HG03025 (cell line): ENCODE measurements at regions not wholly inside any gene's neighbourhood (a gene's known extent, or its start where the extent isn't known, plus 50 kb on each side); places are given as distances from the start of the nearest gene placed in this dataset.
"Not testable (repeated sequence)": the region's sequence is repeated elsewhere in the genome, so short reads cannot be mapped to it uniquely, and the experiment has no call there.

ENCODE experiments used
- ATAC-seq: cut with Tn5 transposase; IDR thresholded peaks from one replicate; pipeline ENCODE4 v1.9.1; 2021; ENCODE audit warnings: mild to moderate bottlenecking, moderate library complexity; ENCODE audit not compliant: unreplicated experiment, low FRiP score

- not testable (repeated sequence) for ATAC-seq
Observed at GRCh38 chr2:87629491-87630458, 118.1 kb upstream of the PLGLB2 start.

- not testable (repeated sequence) for ATAC-seq
Observed at GRCh38 chr2:87630892-87631291, 117.0 kb upstream of the PLGLB2 start.

GRCh38 chr2:87631402-87631801 lies 116.5 kb upstream of the PLGLB2 start:
- not testable (repeated sequence) for ATAC-seq

GRCh38 chr2:87633287-87633963 lies 114.5 kb upstream of the PLGLB2 start:
- not testable (repeated sequence) for ATAC-seq

- ATAC-seq = not testable (repeated sequence)
Observed at GRCh38 chr2:87634106-87634505, 113.8 kb upstream of the PLGLB2 start.

- ATAC-seq = not testable (repeated sequence)
Observed at GRCh38 chr2:87634971-87635650, 112.8 kb upstream of the PLGLB2 start.

GRCh38 chr2:87636246-87636645 lies 111.6 kb upstream of the PLGLB2 start:
- ATAC-seq = not testable (repeated sequence)

- not testable (repeated sequence) for ATAC-seq
Observed at GRCh38 chr2:87636735-87637134, 111.2 kb upstream of the PLGLB2 start.

GRCh38 chr2:87637249-87637990 lies 110.5 kb upstream of the PLGLB2 start:
- ATAC-seq = not testable (repeated sequence)

- ATAC-seq = not testable (repeated sequence)
Observed at GRCh38 chr2:87638114-87638807, 109.6 kb upstream of the PLGLB2 start.

- not testable (repeated sequence) for ATAC-seq
Observed at GRCh38 chr2:87638872-87639271, 109.0 kb upstream of the PLGLB2 start.

- ATAC-seq = not testable (repeated sequence)
Observed at GRCh38 chr2:87639801-87640440, 108.0 kb upstream of the PLGLB2 start.

GRCh38 chr2:87640961-87641563 lies 106.8 kb upstream of the PLGLB2 start:
- ATAC-seq = not testable (repeated sequence)

GRCh38 chr2:87643165-87643564 lies 104.7 kb upstream of the PLGLB2 start:
- not testable (repeated sequence) for ATAC-seq

- not testable (repeated sequence) for ATAC-seq
Observed at GRCh38 chr2:87647737-87648498, 100.0 kb upstream of the PLGLB2 start.

GRCh38 chr2:87648815-87649214 lies 99.1 kb upstream of the PLGLB2 start:
- not testable (repeated sequence) for ATAC-seq

- ATAC-seq = not testable (repeated sequence)
Observed at GRCh38 chr2:87649871-87650270, 98.0 kb upstream of the PLGLB2 start.

- not testable (repeated sequence) for ATAC-seq
Observed at GRCh38 chr2:87650837-87651236, 97.0 kb upstream of the PLGLB2 start.
